NCI-H1694 treated with DMSO at 0.1 percent for 48 hours (cell line): ENCODE measurements at regions not wholly inside any gene's neighbourhood (a gene's known extent, or its start where the extent isn't known, plus 50 kb on each side); places are given as distances from the start of the nearest gene placed in this dataset.

ENCODE experiments used
- DNase-seq: peaks from one replicate; lab custom pipeline; 2025; lab: John Stamatoyannopoulos, UW

DNA sequence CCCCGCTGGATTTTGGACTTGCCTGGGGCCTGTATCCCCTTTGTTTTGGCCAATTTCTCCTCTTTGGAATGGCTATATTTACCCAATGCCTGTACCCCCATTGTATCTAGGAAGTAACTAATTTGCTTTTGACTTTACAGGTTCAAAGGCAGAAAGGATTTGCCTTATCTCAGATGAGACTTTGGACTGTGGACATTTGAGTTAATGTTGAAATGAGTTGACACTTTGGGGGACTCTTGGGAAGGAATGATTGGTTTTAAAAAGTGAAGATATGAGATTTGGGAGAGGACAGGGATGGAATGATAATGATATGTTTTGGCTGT, 1220.3 kb upstream of the CITED2 start:
- no peak for DNase-seq

DNA sequence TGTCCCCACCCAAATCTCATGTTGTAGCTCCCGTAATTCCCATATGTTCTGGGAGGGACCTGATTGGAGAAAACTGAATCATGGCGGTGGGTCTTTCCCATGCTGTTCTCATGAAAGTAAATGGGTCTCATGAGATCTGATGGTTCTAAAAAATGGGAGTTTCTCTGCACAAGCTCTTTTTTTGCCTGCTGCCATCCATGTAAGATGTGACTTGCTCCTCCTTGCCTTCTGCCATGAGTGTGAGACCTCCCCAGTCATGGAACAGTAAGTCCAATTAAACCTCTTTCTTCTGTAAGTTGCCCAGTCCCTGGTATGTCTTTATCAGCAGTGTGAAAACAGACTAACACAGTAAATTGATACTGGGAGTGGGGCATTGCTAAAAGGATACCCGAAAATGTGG, 1218.4 kb upstream of the CITED2 start:
- no peak for DNase-seq

DNA sequence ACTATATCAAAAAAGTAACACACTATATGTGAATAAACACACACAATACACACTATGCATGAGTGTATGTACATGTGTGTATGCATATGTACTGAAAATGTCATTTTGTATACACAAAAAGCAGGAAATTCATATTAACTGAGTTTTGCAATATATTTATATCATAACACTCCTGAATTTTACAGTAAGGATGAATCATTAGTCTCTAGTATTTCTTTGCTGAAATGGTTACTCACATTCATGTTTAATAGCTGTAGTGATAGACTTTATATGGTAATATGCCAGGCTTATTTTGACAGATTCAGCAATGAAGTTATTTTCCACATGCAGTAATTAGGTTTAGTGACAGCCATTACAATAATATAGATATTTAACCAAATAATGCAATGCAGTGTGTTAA, 1216.2 kb upstream of the CITED2 start:
- no peak for DNase-seq

DNA sequence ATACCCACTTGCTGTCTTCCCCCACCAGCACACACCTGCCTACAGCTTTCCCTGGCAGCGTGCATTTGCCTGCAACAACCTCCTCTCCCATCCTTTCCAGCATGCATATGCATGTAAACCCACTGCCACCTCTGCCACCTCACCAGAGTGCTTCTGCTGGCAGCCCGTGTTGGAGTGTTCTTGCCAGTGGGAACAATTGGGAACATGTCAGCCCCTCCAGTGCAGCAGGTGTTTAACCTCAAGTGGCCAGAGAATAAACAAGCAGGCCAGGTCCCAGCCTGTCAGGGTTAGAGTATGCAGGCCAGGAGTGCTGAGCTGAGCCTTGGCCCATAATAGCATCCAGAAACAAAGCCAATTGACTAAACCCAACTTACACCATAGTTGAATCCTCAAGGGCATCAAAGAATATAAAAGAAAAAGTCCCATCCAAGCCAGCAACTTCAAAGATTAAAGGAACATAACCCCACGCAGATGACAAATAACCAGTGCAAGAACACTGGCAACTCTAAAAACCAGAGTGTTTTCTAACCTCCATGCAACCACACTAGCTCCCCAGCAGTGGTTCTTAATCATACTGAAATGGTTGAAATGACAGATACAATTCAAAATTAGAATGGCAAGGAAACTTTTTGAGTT, 1212.1 kb upstream of the CITED2 start:
- DNase-seq: no peak

DNA sequence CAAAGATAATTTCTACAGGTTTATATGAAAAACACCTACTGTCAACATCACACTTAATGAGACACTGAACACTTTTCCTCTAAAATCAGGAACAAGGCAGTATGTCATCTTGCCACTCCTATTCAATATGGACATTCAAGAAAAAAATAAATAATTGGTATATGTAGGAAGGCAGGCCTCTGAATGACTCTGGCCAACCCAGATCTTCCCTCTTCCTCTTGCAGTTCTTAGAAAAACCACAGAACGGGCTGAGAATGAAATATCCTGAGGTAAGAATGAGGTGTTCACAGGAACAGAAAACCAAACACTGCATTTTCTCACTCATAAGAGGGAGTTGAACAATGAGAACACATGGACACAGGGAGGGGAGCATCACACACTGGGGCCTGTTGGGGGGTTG, 1207.2 kb upstream of the CITED2 start:
- DNase-seq: no peak

DNA sequence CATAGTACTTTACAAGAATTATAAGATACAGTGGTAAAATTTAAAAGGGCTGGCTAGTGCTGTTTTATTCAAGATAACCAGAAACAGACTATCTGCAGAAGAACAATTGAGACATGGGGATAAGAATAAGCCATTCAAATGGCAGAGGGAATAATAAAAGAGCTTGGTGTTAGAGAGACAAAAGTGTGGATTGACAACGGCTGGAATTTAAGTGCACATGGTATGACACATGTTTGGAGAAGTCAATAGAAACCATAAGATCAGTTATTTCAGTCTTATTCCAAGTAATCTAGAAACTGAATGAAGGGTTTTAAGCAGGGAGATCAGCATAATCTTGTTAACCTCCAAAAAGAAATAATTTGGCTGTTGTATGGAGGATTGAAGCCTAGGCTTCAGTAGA, 1205.5 kb upstream of the CITED2 start:
- no peak for DNase-seq

DNA sequence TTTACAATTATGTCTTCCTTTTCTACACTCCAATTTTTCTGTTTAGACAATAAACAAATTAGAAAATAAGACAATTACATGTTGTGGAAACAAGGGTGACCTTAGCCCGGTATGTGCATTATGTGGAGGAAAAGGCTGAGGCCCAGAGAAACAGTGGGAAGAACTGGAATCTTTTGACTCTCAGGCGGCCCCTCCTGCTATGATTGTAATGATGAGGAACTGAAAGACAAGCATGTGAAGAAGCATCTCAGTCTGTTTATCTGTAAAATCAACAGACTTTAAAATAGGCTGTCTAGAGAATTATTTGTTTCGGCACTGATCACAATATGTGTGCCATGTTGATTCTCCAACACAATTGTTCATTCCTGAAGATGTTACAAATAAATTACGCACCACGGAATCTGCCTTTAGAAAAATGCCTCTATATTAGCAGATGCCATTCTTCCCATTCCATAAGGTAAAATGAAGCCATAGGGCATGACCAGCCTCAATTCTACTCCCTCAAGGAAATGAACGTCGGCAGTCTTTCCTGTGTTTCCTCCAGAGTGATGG, 1201.6 kb upstream of the CITED2 start:
- no peak for DNase-seq

DNA sequence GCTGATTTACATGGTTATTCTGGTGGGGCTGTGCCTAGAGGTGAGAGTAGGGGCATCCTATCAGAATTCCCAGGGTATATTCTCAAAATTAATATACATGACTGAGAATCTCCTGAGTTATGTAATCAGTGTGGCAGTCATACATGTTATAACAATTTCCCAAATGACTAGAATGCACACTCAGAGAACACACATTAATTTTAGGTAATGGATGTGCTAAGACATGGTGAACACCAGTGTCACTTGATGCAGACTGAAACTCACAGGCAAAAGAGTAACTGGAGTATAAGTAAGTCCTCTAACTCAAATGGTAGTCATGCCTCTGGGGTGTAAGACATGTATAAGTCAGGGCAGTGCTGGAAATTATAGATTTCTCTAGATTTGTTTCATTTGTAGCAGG, 1198.4 kb upstream of the CITED2 start:
- DNase-seq: no peak

DNA sequence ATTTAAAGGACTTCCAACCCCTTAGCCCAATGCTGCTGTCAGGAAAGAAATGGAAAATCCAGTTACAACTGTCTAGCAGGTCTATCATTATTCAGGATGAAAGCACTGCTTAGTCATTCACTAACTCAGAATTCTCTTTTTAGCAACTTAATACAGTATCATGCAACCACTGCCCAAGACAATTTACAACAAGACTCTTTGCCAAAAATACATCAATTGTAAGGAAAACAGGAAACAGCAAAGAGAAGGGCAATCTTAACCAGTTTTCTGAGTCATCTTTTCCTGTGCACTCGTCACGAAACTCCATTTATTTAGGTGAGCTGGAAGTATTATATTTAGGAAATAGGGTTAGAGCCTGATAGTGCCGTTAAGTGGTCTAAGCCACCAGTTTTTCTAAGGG, 1197.7 kb upstream of the CITED2 start:
- DNase-seq: no peak

DNA sequence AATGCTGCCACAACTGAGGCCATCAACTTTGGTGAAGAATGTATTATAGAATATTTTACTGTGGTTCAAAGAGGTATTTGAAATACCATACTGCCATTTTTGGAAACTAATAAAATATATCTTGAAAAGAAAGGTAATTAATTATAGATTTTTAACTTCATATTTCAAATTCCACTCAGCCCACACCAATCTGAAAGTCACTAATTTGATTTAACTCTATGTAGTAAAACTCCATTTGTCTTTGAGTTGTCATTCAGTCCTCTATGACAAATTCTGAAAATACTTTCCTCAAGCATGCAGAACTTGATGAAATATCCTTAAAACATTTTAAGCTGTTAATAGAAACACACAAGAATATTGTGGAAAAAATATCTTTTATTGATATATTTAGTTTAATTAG, 1196.7 kb upstream of the CITED2 start:
- DNase-seq: no peak

- DNase-seq: no peak
Observed at GRCh38 chr6:140567466-140567865, 1193.0 kb upstream of the CITED2 start.

DNA sequence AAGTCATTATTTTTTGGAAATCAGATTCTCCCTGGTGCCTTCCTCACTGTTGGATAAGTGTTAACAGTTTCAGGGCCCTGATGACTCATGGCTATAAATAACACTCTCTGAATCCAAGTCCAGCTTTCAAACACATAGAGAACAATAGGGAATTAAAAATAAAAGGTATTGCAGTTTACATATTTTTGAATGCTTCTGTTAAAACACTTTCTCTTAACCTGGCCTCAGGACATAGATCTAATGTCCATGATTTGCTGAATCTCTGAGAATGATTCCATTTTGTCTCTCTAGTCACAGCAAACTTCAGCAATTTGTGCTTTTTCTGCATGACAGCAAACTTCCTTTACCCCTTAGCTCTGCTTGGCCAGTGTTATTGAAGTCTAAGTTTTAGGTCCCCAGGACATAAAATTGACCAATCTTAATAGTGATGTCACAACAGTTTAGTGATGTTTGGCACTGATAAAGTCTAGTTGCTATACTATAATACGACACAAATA, 1192.4 kb upstream of the CITED2 start:
- DNase-seq: no peak

GRCh38 chr6:140563728-140564127, 1189.3 kb upstream of the CITED2 start:
- no peak for DNase-seq

GRCh38 chr6:140561701-140562100, 1187.3 kb upstream of the CITED2 start:
- no peak for DNase-seq

GRCh38 chr6:140560671-140561070, 1186.2 kb upstream of the CITED2 start:
- no peak for DNase-seq

DNA sequence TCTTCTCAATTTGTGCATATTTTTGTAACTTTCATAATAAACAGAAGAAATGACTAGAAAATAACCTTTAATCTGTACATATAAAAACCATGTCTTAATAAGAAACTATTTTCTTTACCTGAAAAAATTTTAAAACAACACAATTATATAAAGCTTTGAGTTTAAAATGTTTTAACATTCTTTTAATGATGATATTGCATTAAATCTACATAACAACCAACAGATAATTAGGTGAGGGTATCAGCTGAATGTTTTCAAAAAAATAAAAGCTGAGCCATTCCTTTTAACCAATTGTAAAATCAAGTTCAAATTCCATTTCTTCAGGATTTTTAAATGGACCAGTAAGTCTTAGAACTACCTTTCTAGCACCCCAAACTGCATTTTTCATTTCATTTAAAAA, 1185.0 kb upstream of the CITED2 start:
- DNase-seq: no peak

GRCh38 chr6:140554421-140554820, 1180.0 kb upstream of the CITED2 start:
- no peak for DNase-seq

DNA sequence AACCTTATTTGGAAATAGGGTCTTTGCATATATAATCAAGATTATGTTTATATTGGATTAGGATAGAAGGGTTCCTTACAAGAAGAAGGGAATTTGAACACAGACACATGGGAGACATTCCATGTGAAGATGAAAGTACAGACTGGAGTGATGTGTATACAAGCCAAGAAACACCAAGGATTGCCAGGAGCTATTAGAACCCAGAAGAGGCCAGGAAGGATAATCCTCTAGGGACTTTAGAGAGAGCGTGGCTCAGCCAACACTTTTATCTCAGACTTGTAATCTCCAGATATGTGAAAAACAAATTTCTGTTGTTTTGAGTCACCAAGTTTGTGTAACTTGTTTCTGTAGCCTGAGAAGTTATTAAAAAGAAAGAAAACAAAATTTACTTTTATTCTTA, 1173.9 kb upstream of the CITED2 start:
- no peak for DNase-seq

DNA sequence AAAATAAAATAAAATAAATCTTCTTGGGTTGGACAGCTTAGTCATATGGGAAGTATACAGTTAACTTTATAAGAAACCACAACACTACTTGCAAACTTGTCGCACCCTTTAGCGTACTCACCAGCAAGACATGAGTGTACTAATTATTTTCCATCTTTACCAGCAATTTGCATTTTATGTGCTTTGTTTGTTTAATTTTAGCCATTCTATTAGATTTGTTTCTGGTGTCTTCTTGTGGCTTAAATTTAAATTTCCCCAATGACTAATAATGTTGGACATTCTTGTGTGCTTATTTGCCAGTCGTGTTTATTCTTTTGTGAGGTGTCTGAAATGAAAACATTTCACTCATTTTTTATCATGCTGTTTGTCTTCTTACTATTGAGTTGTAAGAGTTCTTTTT, 1172.2 kb upstream of the CITED2 start:
- no peak for DNase-seq

GRCh38 chr6:140544431-140544830, 1170.0 kb upstream of the CITED2 start:
- DNase-seq: no peak

- no peak for DNase-seq
Observed at GRCh38 chr6:140542863-140543262, 1168.4 kb upstream of the CITED2 start.

GRCh38 chr6:140541288-140541687, 1166.8 kb upstream of the CITED2 start:
- DNase-seq: no peak

GRCh38 chr6:140540743-140541142, 1166.3 kb upstream of the CITED2 start:
- no peak for DNase-seq

DNA sequence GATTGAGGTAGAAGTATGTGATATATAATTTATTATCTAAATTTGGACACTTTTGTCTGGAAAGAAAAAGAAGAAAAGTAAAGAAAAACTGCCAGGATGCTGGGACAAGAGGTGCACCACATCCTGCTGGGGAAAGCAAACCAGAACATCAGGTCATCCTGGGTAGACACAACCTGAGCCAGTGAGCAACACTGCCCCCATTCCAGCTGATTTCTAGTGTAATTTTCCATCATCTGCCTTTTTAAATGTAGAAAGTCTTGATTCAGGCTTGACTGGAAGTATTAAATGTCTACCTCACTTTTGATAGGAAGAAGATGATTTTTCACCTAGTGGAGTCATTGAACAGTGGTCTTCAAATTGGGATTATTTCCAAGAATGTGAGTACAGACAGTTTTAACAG, 1164.5 kb upstream of the CITED2 start:
- DNase-seq: no peak
